ENCODE measurements at regions not wholly inside any gene's neighbourhood (a gene's known extent, or its start where the extent isn't known, plus 50 kb on each side); places are given as distances from the start of the nearest gene placed in this dataset.

GRCh38 chr1:10857687-10858086, 61.2 kb upstream of the CASZ1 start:
- H3K4me1 ChIP-seq (ENCODE audit: low read depth), result no peaks in the 10 kb centered on the region
- ATAC-seq (no peak), DNase-seq (peak in 1 of 3 donors; percentile 25)
- no peaks in the 10 kb centered on the region for H3K36me3 ChIP-seq (ENCODE audit: low read depth)
- intact Hi-C loops (cut with DNase I, micrococcal nuclease), result no loop called here
- no peaks in the 10 kb centered on the region for H3K9me3 ChIP-seq
- no peak for TF ChIP-seq CTCF (IDR thresholded peaks at IDR 0.05)
- no peak overlapping the region for H3K4me3 ChIP-seq

GRCh38 chr1:10860218-10860617, 63.8 kb upstream of the CASZ1 start:
- ATAC-seq (no peak), DNase-seq (no peak)
- H3K36me3 ChIP-seq (ENCODE audit: low read depth), result no peaks in the 10 kb centered on the region
- H3K4me3 ChIP-seq, result no peak overlapping the region
- no peaks in the 10 kb centered on the region for H3K4me1 ChIP-seq (ENCODE audit: low read depth)
- H3K9me3 ChIP-seq, result no peaks in the 10 kb centered on the region
- TF ChIP-seq CTCF (IDR thresholded peaks at IDR 0.05), result no peak
- intact Hi-C loops (cut with DNase I, micrococcal nuclease), result loop anchor here in 1 of 2 donors (10.0 kb wide), 1 partner anchor 345 kb away; no protein-coding TSS in a partner anchor

- TF ChIP-seq CTCF (IDR thresholded peaks at IDR 0.05), result no peak
- no peaks in the 10 kb centered on the region for H3K9me3 ChIP-seq
- no peak overlapping the region for H3K4me3 ChIP-seq
- intact Hi-C loops (cut with DNase I, micrococcal nuclease), result loop anchor here in 1 of 2 donors (10.0 kb wide), 1 partner anchor 346 kb away; no protein-coding TSS in a partner anchor
- no peaks in the 10 kb centered on the region for H3K36me3 ChIP-seq (ENCODE audit: low read depth)
- peak in 1 of 3 donors; percentile 26 for DNase-seq
- H3K4me1 ChIP-seq (ENCODE audit: low read depth), result no peaks in the 10 kb centered on the region
- ATAC-seq, result no peak
These were observed 64.2 kb upstream of the CASZ1 start for GRCh38 chr1:10860682-10861081.

GRCh38 chr1:10861822-10862221, 65.4 kb upstream of the CASZ1 start:
- DNase-seq (peak in 1 of 3 donors; percentile 29), ATAC-seq (no peak)
- Histone ChIP-seq H3K36me3 (ENCODE audit: low read depth) (no peaks in the 10 kb centered on the region), H3K9me3 (no peaks in the 10 kb centered on the region), H3K4me1 (ENCODE audit: low read depth) (peaks cover 4% of the 10 kb centered on the region), H3K4me3 (no peak overlapping the region)
- TF ChIP-seq CTCF (IDR thresholded peaks at IDR 0.05), result no peak
- intact Hi-C loops (cut with DNase I, micrococcal nuclease), result loop anchor here in 1 of 2 donors (10.0 kb wide), 1 partner anchor 347 kb away; no protein-coding TSS in a partner anchor

- Histone ChIP-seq H3K4me3 (no peak overlapping the region), H3K36me3 (ENCODE audit: low read depth) (no peaks in the 10 kb centered on the region), H3K4me1 (ENCODE audit: low read depth) (peaks cover 7% of the 10 kb centered on the region), H3K9me3 (no peaks in the 10 kb centered on the region)
- intact Hi-C loops (cut with DNase I, micrococcal nuclease), result loop anchor here in 1 of 2 donors (10.0 kb wide), 1 partner anchor 348 kb away; no protein-coding TSS in a partner anchor
- ATAC-seq (no peak), DNase-seq (peak in 1 of 3 donors; percentile 37)
- no peak for TF ChIP-seq CTCF (IDR thresholded peaks at IDR 0.05)
These were observed 66.4 kb upstream of the CASZ1 start for GRCh38 chr1:10862743-10863335.

Measured in mucosa of descending colon (tissue), 3 donors.